DMS153 treated with DMSO at 0.1 percent for 48 hours (cell line): ENCODE measurements at regions not wholly inside any gene's neighbourhood (a gene's known extent, or its start where the extent isn't known, plus 50 kb on each side); places are given as distances from the start of the nearest gene placed in this dataset.
"Not testable (repeated sequence)": the region's sequence is repeated elsewhere in the genome, so short reads cannot be mapped to it uniquely, and the experiment has no call there.

Experiments
- DNase-seq: peaks from one replicate; lab custom pipeline; 2025; ENCODE audit not compliant: unreplicated experiment; lab: John Stamatoyannopoulos, UW

DNA sequence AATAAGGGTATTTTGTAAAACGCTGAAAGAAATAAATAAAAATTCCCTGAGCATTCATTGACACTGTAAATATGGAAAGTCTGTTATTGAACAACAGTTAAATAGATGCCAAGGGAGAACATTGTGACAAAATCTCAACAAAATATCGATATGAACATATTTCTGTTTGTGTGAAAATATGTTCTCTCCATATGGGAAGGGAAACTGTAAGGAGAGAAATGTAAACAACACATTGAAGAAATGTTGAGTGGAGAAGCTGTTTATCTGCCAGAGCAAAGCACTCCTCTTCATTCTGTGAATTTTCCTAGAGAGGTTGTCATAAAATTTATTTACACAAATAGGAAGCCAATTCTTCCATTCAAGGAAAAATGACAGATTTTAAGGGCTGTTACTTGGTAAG is 57.1 kb upstream of the EOMES start:
- no peak for DNase-seq

DNA sequence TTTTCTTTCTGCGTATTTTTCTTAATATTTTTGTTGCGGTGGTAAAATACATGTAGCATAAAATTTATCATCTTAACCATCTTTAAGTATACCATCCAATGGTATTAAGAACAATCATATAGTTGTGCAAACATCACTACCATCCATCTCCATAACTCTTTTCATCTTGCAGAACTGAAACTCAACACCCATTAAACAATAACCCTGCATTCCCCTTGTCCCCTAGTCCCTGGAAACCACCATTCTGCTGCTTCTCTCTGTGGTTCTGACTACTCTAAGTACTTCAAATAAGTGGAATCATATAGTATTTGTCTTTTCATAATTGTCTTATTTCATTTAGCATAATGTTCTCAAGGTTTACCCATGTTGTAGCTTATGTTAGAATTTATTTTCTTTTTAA is 67.3 kb upstream of the EOMES start:
- DNase-seq = no peak

DNA sequence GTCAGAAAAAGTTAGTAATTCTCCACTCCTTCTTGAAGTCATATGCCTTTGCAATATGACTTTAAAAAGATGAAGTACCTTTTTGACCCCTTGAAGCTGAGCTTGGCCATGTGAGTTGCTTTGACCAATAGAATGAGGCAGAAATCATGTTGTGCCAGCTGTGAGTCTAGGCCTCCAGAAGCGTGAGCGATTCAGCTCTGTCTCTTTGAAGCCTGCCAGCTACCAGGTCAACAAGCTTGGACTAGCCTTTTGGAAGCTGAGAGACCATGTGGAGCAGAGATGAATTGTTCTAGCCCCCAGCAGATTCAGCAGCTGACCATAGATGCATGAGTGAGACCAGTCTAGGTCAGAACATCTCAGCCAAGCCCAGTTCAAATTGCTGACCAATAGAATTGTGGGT is 69.8 kb upstream of the EOMES start:
- no peak for DNase-seq

DNA sequence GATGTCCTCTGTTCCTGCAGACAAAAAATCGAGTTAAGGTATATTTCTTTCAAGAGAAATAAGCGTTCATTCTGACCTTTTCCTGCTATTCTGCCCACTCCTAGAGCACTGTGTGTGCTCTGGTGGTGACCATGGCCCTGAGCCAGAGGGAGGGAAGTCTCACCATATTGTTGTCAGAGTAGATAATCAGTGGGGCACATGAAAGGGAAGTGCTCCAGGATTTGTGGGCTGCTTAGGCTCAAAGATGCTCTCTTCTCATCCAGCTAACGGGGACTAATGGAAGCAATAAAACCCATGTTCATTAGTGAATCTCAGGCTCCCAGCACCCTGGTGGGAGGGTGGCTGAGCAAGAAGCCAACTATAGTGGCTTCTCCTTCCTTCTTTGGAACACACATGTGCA is 70.7 kb upstream of the EOMES start:
- no peak for DNase-seq

DNA sequence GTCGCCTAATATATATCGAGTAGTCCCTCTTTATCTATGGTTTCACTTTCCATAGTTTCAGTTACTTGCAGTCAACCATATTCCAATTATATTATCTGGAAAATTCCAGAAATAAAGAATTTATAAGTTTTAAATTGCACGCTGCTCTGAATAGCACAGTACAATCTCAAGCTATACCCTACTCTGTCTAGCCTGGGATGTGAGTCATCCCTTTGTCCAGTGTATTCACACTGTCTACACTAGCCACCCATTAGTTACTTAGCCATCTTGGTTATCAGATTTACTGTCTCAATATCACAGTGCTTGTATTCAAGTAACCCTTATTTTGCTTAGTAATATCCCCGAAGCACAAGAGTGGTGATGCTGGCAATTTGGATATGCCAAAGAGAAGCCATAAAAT is 72.1 kb upstream of the EOMES start:
- DNase-seq = no peak

DNA sequence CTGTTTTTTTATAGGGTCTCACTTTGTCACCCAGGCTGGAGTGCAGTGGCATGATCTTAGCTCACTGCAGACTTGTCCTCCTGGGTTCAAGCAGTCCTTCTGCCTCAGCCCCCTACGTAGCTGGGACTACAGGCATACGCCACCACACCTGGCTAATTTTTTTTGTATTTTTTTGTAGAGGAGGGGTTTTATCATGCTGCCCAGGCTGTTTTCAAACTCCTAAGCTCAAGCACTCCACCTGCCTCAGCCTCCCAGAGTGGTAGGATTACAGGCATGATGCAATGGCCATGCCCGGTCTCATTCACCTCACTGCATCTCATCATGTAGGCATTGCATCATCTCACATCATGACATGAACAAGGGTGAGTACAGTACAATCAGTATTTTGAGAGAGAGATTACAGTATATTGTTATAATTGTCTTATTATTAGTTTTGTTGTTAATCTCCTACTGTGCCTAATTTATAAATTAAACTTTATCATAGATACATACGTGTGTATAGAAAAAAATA is 74.3 kb upstream of the EOMES start:
- no peak for DNase-seq

DNA sequence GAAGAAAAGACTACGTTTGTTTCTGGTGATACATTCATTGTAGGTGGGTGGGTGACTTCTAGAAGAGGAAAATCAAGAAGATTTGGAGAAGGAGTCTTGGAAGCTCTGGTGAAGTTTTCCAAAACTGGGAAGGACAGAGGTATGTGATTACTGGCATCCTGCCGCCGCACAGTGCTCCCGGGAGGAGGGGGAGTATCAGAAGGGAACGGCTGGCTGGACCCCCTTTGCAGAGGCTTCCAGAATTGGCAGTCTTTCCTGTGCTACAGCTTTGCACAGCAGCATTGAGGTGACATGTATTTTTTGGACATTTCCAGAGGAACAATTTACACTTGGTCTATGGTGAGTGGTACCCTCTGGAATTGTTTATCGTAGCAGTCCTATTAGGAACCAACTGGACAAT is 75.7 kb upstream of the EOMES start:
- DNase-seq = no peak

DNA sequence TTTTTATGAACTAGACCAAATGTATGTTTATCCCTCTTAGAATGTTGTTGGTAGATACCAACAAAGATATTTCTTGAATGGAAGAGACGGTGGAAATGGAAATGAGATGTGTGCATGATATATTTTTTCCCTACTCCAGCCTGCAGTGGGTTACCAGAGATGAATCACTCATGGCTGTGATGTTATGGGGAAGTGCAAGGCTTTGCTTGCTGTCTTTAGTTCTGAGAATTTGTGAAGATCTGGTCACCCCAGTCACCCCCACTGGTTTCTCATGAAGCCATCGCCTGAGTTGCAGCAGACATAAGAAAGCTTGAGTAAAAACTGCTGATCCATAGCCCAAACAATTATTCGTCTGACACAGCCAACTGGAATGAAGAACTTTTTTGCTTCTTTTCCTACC is 78.1 kb upstream of the EOMES start:
- no peak for DNase-seq

DNA sequence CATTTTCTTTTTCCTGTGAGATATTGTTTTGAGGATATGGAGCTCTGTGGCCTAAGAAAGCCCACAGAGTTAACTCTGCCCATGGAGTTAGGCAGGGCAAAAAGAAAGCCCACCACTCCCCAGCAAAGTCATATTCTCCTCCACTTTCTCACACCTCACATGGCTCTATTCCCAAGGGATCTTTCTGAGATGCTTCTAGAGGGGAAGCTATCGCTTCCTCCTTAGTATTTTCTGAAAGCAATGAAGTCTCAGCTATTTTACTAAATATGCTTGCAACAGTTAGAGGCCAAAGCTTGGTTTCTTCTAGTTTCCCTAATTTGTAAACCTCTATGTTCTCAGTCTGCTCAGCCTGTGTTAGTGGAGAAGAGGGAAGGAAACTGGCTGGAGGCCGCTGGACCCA is 80.3 kb upstream of the EOMES start:
- DNase-seq = no peak

DNA sequence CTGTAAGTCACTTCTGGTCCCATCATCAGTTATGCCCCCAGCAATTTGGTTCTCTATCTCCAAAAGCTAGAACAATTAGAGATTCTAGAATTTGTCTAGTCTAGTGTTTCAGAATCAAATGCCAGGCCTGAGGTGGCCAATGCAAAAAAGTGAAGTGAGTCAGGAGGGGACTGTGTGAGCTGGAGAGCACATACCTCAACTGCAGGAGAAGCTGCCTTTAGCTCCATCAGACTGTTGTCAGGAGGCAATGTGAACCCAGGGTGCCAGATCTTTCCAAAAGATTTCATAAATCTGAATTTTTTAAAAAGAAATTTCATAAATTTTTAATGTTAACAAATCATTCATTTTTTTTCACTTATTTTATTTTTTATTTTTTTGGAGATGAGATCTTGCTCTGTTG is 80.7 kb upstream of the EOMES start:
- no peak for DNase-seq

DNA sequence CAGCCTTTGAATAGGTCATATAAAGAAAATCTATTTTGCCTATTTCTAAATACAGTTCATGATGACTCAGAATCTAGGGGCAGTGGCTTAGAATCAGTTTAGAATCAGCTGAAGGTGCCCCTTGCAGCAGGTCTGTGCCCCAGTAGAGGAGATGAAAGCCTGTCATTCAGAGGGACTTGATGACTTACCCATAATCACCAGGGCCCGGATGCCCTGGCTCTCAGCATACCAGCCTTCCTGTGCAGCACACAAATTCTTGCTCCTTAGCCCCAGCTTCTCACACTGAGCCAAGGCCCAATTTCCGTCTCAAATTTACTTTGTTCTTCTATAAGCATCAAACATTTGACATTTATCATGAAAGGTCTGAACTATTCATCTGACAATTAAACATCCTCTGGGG is 83.2 kb upstream of the EOMES start:
- no peak for DNase-seq

DNA sequence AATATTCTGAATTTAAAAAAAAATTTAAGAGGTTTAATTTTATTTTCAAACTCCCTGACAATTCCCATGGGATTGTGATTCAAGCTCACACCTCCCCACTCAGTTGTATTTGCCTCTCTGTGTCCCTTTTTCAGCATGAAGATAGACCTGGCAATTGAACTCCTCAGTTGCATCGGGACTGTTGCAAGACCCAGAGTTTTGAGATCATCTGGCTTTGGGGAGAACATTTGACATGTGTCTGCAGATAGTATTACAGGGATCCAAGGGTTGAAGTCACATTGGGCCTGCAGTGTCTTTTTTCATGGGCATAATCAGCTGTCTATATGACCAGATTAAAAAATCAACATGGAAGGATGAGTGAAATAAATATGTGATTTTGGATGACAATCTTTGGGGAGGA is 91.1 kb upstream of the EOMES start:
- DNase-seq = no peak

DNA sequence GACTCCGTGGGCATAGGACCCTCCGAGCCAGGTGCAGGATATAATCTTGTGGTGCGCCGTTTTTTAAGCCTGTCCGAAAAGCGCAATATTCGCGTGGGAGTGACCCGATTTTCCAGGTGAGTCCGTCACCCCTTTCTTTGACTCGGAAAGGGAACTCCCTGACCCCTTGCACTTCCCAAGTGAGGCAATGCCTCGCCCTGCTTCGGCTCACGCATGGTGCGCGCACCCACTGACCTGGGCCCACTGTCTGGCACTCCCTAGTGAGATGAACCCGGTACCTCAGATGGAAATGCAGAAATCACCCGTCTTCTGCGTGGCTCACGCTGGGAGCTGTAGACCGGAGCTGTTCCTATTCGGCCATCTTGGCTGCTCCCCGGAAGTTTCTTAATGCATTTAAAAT is 99.5 kb upstream of the EOMES start:
- DNase-seq = not testable (repeated sequence)

DNA sequence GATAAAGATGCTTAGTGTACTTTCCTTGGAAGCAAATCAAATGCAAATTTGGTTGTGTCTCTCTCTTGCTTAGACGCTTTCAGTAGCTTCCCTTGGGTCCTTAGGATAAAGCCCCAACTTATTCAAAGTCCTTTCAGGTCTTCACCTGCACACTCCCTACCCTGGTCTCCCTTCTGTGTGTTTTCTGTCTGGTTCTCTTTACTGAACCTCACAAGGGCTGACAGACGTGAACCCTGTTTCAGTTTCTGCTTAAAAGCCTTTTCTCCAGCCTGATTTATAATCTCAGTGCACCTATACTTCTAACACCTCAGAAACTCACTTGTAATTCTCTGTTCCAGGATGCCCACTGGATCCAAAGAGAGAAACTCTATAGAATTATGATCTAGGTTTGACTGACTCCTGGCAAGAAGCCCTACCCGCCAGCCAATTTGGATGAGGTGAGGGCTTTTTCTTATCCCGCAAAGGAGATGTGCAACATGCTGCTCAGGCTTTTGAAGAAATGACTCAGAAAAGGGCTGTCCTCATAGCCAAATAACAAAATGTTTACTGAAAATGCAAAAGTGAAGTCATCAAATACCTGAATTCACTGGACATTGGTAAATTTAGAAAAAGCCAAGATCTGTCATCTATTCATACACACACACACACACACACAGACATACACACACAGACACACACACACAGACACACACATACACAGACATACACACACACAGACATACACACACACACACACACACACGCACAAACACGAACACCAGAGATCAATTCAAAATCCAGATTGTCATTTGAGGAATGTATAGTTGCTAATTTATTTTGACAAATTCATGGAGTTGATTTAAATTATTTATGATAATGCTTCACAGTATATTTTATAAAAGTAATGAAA is 102.4 kb upstream of the EOMES start:
- no peak for DNase-seq

DNA sequence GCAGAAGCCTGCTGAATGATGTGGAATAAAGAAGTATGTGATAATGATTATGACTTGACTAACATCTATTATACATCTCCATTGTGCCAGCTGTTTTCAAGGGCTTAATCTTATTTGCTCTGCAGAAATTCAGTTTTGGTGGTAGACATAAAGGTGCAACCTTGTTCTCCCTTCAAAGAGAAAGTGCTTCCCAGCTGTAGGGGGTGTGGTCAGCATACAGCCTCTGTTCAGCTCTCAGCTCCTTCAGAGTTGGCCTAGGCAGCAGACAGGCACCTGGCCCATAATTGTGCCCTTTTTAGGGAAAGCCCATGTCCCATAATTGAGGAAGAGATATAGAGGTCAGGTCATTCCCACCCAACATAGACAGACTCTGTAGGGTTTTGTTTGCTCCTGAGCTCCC is 104.3 kb upstream of the EOMES start:
- no peak for DNase-seq

DNA sequence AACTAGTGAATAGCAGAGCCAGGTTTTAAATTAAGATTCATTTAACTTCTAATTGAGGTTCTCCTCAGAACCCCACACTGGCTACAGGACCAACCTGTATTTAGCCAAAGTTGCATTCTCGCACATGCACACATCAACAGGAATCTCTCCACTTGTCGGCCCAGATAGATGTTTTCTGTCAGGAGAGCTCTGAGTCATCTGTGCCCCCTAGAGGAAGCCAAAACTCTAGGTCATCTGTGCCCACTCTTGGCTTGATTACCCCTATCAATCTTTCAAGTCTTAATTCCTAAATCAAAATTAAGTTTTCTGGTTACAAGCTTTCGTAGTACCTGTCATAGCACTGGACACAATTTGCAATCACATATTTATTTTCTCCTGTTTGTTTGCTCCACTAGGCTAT is 104.9 kb upstream of the EOMES start:
- DNase-seq = no peak

DNA sequence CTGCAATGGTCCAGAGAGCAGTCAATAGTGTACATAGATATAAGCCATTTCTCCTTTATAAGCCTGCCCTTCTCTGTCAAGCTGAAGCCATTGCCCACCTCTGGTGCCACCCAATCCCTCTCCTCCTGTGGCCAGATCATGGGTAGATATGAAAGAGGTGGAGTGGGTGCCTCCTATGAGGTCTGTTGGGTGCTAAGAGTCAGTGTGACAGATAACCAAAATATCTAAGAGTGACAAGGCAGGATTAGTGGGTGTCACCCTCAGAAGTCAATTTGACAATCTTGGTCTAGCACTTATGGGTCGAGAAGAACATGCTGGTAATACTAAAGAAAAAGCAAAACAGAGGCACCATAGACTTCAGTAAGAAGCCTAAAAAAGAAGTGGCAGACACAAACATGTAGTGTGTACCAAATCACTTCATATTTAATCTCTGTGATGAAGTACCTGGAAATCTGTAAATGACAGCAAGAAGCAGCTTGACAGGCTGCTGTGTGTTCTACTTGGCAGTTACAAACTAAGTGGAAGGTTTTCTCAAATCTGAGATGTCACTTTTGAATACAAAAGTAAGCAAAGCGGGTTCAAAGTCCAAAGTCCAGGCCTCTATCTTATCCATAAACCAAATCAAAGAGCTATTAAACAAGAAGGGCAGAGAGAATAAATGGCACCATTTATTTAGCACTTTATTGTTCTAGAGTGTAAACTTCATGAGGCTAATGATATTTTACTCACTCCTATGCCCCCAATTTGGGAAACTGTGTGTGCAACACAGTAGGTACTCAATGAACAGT is 118.9 kb upstream of the EOMES start:
- no peak for DNase-seq

DNA sequence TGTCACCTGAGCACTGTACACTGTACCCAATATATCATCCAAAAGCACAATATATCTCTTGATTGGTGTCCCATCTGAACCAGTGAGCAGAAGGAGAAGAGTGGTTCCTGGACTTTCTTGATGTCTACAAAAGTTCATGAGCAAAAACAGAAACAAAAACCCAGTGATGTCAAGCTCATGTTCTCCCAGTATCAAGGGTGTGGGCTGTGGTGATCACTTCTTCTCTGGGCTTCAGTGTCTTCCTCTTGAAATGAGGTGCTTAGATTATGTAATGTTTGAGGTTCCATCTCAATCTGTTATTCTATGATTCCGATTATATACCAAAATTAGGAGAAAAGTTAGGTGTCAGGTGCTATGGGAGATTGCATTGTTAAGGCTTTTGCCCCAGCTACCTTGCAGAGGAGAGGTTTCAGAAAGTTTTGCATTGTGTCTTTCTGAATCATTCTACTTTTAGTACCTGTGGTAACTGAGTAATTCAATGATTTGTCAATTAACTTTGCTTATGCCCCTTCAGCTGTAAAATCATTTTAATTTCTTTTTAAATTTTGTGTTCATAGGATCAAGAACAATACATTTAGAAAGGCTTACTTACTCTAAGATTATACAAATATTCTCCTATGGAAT is 122.0 kb upstream of the EOMES start:
- no peak for DNase-seq

DNA sequence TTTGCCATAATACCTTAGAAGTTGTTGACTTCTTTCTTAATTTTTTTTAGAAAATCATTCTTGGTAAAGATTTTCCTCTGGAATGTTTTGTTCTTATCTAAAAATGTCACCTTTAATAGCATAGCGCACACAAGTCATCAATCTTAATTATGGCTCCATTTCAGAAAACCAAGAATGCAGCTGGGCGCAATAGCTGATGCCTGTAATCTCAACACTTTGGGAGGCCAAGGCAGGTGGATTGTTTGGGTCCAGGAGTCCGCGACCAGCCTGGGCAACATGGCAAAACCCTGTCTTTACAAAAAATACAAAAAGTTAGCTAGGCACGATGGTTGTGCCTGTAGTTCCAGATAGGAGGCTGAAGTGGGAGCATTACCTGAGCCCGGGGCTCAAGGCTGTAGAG is 125.6 kb upstream of the EOMES start:
- no peak for DNase-seq

DNA sequence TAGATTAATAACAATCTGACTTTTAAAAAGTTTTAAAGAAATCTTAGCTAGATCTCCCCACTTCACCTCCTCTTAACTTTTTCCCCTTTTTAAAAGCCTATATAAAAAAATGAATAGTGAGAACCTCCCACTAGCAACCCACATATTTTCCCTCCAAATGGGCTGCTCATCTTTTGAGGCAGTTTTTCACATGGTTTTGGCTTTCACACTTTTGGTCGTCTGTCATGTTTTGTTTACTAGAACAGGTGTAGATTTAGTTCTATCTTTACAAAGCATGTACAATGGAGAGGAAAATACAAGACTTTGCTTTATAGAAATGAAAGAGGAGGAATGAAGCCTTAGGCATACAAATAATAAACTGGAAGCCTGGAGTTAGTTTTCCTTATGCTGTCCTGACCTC is 126.7 kb upstream of the EOMES start:
- DNase-seq = no peak

DNA sequence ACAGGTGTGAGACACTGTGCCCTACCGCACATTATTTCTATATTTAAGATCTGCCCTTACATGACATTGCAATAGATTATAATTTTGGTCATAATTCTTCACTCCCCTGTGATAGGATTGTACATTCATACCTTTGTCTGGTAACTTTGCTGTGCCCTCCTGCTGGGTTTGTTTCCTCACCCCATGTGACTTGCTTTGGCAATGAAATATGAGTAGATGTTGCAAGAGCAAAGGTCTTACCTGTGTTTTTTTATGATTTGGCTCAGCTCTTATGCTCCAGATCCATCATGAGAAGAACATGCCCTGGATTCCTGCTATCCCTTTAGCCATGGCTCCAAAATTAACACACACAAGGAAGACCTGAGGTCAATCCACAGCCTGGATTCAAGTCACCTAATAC is 137.7 kb upstream of the EOMES start:
- no peak for DNase-seq
